ENCODE measurements at regions not wholly inside any gene's neighbourhood (a gene's known extent, or its start where the extent isn't known, plus 50 kb on each side); places are given as distances from the start of the nearest gene placed in this dataset.

DNA sequence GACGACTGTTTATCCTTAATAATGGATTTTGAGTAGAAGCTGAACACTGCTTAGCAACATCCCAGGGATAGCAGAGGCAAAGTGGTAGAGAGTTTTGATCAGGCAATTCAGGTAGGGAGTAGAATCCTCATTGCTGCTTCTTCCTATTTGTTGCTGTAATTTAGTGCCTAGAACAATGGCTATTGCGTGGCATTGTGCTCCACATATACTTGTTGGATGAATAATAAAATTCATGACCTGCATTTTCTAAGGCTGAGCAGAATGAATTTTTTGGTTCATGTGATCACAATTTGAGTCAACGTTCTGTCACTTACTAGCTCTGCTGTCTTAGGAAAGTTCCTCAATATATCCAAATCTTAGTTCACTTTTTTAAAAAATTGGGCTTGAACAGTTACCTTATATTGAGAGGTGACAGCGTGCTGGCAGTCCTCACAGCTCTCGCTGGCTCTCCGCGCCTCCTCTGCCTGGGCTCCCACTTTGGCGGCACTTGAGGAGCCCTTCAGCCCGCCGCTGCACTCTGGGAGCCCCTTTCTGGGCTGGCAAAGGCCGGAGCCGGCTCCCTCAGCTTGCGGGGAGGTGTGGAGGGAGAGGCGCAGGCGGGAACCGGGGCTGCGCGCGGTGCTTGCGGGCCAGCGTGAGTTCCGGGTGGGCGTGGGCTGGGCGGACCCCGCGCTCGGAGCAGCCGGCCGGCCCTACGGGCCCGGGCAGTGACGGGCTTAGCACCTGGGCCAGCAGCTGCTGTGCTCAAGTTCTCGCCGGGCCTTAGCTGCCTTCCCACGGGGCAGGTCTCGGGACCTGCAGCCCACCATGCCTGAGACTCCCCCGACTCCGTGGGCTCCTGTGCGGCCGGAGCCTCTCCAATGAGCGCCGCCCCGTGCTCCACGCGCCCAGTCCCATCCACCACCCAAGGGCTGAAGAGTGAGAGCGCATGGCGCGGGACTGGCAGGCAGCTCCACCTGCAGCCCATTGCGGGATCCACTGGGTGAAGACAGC, 350.6 kb downstream of the ETS1 start:
- dilution Hi-C loops (cut with HindIII; ENCODE audit: low sequenced_read_pairs, unreplicated experiment), result no loop called here
- no peak overlapping the region for H3K23ac ChIP-seq (ENCODE audit: low read depth, low read length)
- BruUV-seq (replicated peaks), result no TSS peak
- no peak overlapping the region for H2BK5ac ChIP-seq (ENCODE audit: low read depth, low read length, poor library complexity, severe bottlenecking)
- H3K79me1 ChIP-seq (ENCODE audit: low read depth in 1 of 2, low read length in 2 of 2), result no peaks in the 10 kb centered on the region
- ChIA-PET POLR2A (ENCODE audit: unreplicated experiment) (no interaction called here), CTCF (no interaction called here)
- no peak overlapping the region for H2BK120ac ChIP-seq (ENCODE audit: low read depth, low read length)
- no peaks in the 10 kb centered on the region for H3K9me3 ChIP-seq (ENCODE audit: control insufficient read depth, insufficient read depth, low read length)
- H2BK15ac ChIP-seq (ENCODE audit: low read depth, low read length), result no peak overlapping the region
- no peak overlapping the region for H3K9ac ChIP-seq (ENCODE audit: low read depth, low read length)
- TF ChIP-seq POLR2A (IDR thresholded peaks at IDR 0.05; ENCODE audit: low read depth, low read length) (no peak), RCOR1 (IDR thresholded peaks at IDR 0.05; ENCODE audit: insufficient replicate concordance, low read length) (no peak), SMC3 (IDR thresholded peaks at IDR 0.05; ENCODE audit: low read depth, low read length) (no peak), CHD1 (IDR thresholded peaks at IDR 0.05; ENCODE audit: low read depth, low read length) (no peak), MXI1 (IDR thresholded peaks at IDR 0.05; ENCODE audit: borderline replicate concordance, low read depth, low read length) (no peak), NFE2L2 (IDR thresholded peaks at IDR 0.05; ENCODE audit: low read depth, low read length) (no peak), MAZ (IDR thresholded peaks at IDR 0.05; ENCODE audit: borderline replicate concordance, low read depth, low read length) (no peak)
- TF ChIP-seq, protein P1, sequence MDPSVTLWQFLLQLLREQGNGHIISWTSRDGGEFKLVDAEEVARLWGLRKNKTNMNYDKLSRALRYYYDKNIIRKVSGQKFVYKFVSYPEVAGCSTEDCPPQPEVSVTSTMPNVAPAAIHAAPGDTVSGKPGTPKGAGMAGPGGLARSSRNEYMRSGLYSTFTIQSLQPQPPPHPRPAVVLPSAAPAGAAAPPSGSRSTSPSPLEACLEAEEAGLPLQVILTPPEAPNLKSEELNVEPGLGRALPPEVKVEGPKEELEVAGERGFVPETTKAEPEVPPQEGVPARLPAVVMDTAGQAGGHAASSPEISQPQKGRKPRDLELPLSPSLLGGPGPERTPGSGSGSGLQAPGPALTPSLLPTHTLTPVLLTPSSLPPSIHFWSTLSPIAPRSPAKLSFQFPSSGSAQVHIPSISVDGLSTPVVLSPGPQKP (IDR thresholded peaks at IDR 0.05; ENCODE audit: borderline replicate concordance, low read depth, low read length), result no peak
- no peak for ATAC-seq (ENCODE audit: low read depth)
- H2AFZ ChIP-seq (replicated peaks; ENCODE audit: low read length, poor library complexity), result no peak overlapping the region
- no peak overlapping the region for H2AK5ac ChIP-seq (ENCODE audit: low read depth, low read length)
- H3K27ac ChIP-seq (ENCODE audit: insufficient read depth, low read length), result no peak overlapping the region
- no peak overlapping the region for H3K56ac ChIP-seq (ENCODE audit: extremely low read depth, insufficient read depth, low read length)
- no peak overlapping the region for H2AK9ac ChIP-seq (replicated peaks; ENCODE audit: low read depth, low read length, poor library complexity)
- no peak for DNase-seq
- no peak overlapping the region for H3K18ac ChIP-seq (ENCODE audit: low read depth, low read length)
- intact Hi-C loops (cut with micrococcal nuclease), result no loop called here
- no peaks in the 10 kb centered on the region for H3K9me1 ChIP-seq (ENCODE audit: insufficient read depth, low read length)
- H3K4me2 ChIP-seq (ENCODE audit: low read depth, low read length), result no peak overlapping the region
- no peak overlapping the region for H4K8ac ChIP-seq (ENCODE audit: low read depth in 2 of 2, low read length in 2 of 2)
- H3K4me3 ChIP-seq (ENCODE audit: insufficient read depth, low read depth, low read length), result no peak overlapping the region
- no peaks in the 10 kb centered on the region for H3K27me3 ChIP-seq (ENCODE audit: control insufficient read depth, insufficient read depth, low read length)
- no peak overlapping the region for H2BK20ac ChIP-seq (ENCODE audit: low read depth, low read length)
- WGBS, 2 experiments (ENCODE audit: extremely low coverage in 2 of 2, insufficient read length in 1 of 2), result 97% methylated on average over 20 of the region's 49 CpGs; no CpG with 5 or more reads in 1 of the 2 experiments
- H4K20me1 ChIP-seq (ENCODE audit: insufficient read depth, low read length), result no peaks in the 10 kb centered on the region
- no peak overlapping the region for H4K5ac ChIP-seq (ENCODE audit: low read depth, low read length)
- H4K91ac ChIP-seq (ENCODE audit: insufficient read depth, low read depth, low read length), result no peak overlapping the region
- no peak overlapping the region for H3K4ac ChIP-seq (ENCODE audit: low read depth, low read length)
- no peaks in the 10 kb centered on the region for H3K36me3 ChIP-seq (ENCODE audit: control insufficient read depth, insufficient read depth, low read length)
- peaks cover 3% of the 10 kb centered on the region; the same call in 1 of the 2 replicates for H3K4me1 ChIP-seq (ENCODE audit: control insufficient read depth, insufficient read depth, low read length)
- in situ Hi-C loops (cut with MboI; ENCODE audit: low sequenced_read_pairs), result no loop called here
- no peak overlapping the region for H3K14ac ChIP-seq (replicated peaks; ENCODE audit: low read depth, low read length)
